Testis (tissue), 2 donors: ENCODE measurements at regions not wholly inside any gene's neighbourhood (a gene's known extent, or its start where the extent isn't known, plus 50 kb on each side); places are given as distances from the start of the nearest gene placed in this dataset.

Experiments
- DNase-seq: peaks from one replicate; pipeline ENCODE4 v3.0.0-alpha.2; 2019
- H3K27ac ChIP-seq, 2 donors: fragments of 200-600 bp; sonication (generic); one replicate each; pipeline ENCODE4 v1.5.1; 2019
- H3K27me3 ChIP-seq: fragments of 200-600 bp; sonication (generic); one replicate; pipeline ENCODE4 v1.5.1; 2019
- H3K36me3 ChIP-seq: fragments of 200-600 bp; sonication (generic); one replicate; pipeline ENCODE4 v1.5.1; 2017; ENCODE audit warnings: low read depth; ENCODE audit errors: missing control alignments
- H3K4me1 ChIP-seq: fragments of 200-600 bp; sonication (generic); one replicate; pipeline ENCODE4 v1.5.1; 2019
- H3K4me3 ChIP-seq, 2 donors: fragments of 200-600 bp; sonication (generic); one replicate each; pipeline ENCODE4 v1.5.1; 2017 to 2019
- H3K9me3 ChIP-seq: fragments of 200-600 bp; sonication (generic); one replicate; pipeline ENCODE4 v1.5.1; 2017
- CTCF ChIP-seq, 3 experiments: fragments of 450-650 bp in 2 of 3; fragments of 200-600 bp in 1 of 3; sonication (generic) in 1 of 3; IDR thresholded peaks; one replicate each; pipeline ENCODE4 v1.5.1; 2016 to 2019; ENCODE audit warnings: antibody characterized with exemption in 3 of 3, mild to moderate bottlenecking in 2 of 3, moderate library complexity in 1 of 3
- POLR2A ChIP-seq: fragments of 450-650 bp; IDR thresholded peaks from one replicate; pipeline ENCODE4 v1.6.1; 2017; ENCODE audit warnings: antibody characterized with exemption, mild to moderate bottlenecking, moderate library complexity
- WGBS, 2 donors: methylation state at CpG; one replicate each; pipeline ENCODE4 v1.1.5; 2018; 5-methylcytosine and 5-hydroxymethylcytosine counted together
- intact Hi-C: fragments of 100-400 bp; cut with DNase I; formaldehyde crosslinking; loops from one replicate; pipeline ENCODE4 v1.15.1; 2023; ENCODE audit warnings: low total_unique reads

DNA sequence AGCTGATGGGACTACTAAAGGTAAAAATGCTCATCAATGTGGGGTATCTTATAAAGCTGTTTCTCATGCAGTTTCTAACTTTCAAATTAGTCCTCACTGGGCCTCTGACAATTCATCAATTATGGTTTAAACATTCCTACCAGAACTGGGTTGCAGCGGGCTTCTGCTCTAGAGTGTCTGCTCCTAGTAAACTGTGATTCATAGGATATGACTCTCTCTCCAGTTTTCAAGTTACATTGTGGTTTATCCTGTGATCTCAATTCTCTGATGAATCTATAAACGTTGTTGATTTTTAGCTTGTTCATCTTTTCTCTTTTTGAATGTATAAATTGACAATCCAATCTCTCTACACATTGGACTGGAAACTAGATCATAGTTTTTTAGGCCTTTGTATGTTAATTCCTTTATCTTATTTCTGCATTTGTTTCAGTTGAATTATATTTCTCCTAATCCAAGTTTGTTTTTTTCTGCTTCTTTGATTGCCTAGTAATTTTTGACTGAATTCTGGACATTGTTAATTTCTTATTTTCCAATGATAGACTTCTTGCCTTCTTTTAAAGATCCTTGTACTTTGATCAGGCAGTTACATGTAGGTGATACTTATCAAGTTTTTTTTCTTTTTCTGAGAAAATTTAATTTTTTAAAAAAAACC is 822.6 kb downstream of the TLE1 start:
- DNase-seq, result no peak
- Histone ChIP-seq H3K36me3 (no peaks in the 10 kb centered on the region), H3K27me3 (no peaks in the 10 kb centered on the region), H3K27ac (no peak overlapping the region), H3K9me3 (no peaks in the 10 kb centered on the region), H3K4me3 (no peak overlapping the region), H3K4me1 (no peaks in the 10 kb centered on the region)
- 94% methylated on average over 2 of the region's 2 CpGs for WGBS, 2 donors
- intact Hi-C loops, result no loop called here
- TF ChIP-seq CTCF (IDR thresholded peaks at IDR 0.05), result no peak
- TF ChIP-seq POLR2A, result no peak

DNA sequence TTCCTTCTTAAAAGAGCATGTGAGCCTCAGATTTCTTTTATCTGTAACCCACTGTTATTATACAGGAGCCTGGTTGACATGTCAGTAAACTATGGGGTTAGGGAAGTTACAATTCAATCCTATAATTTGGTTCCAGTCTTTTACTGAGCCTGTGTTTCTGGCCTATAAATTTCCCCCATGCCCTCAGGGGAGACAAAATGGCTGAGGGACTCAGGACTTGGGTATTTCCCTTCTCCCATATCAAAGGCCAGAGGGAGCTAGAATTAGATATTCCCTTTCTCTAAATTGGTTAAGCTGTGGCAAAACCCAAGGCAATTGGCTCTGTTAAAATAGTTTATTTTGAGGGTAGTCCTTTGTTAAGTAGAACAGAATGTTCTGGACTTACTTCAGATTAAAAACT is 823.2 kb downstream of the TLE1 start:
- H3K36me3 ChIP-seq, result no peaks in the 10 kb centered on the region
- TF ChIP-seq CTCF (IDR thresholded peaks at IDR 0.05) (no peak), POLR2A (no peak)
- H3K4me3 ChIP-seq, result no peak overlapping the region
- intact Hi-C loops, result no loop called here
- H3K4me1 ChIP-seq, result no peaks in the 10 kb centered on the region
- no peaks in the 10 kb centered on the region for H3K27me3 ChIP-seq
- DNase-seq, result no peak
- H3K9me3 ChIP-seq, result no peaks in the 10 kb centered on the region
- H3K27ac ChIP-seq, result no peak overlapping the region

DNA sequence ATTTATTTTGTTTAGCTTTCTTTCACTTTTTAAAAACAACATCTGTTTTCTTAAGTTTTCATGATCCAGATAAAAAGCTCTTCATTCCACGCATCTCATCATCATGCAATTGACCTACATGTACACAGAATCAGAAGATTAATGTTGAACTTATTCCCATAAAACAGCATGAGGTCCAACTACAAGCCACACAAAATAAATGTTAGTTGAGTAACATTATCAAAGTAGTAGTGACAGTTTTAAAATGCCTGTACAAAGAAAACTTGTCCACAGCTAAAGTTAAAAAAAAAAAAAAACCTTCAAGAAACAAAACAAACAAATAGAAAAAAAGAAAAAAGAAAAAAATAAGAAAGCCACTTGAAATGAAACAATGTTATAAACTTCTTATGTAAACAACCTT is 846.3 kb downstream of the TLE1 start:
- intact Hi-C loops, result no loop called here
- Histone ChIP-seq H3K4me1 (no peaks in the 10 kb centered on the region), H3K4me3 (no peak overlapping the region), H3K27ac (no peak overlapping the region), H3K27me3 (no peaks in the 10 kb centered on the region), H3K9me3 (no peaks in the 10 kb centered on the region), H3K36me3 (no peaks in the 10 kb centered on the region)
- DNase-seq, result no peak
- 47 to 53% methylated on average over 1 of the region's 1 CpG for WGBS, 2 donors
- TF ChIP-seq CTCF (IDR thresholded peaks at IDR 0.05) (no peak), POLR2A (no peak)

DNA sequence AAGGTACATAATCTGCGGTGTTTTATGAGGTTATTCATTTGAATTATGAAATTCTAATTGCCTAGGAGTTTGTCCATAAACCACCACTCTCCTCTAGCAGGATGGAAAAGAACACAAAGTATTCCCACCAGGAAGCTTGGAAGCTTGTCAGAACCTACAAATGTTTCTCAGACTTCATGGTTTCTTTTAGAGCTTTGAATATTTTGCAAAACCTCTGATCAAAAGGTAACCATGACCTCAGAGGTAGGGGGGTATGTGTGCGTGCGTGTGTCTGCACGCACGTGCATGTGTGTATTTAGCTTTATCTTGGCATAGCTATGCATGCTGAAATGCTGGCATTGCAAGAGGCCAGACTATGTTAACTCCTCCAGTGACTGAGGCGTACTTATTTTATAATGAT is 847.0 kb downstream of the TLE1 start:
- no peak for DNase-seq
- 42 to 58% methylated on average over 6 of the region's 6 CpGs for whole genome bisulfite sequencing, 2 donors
- TF ChIP-seq POLR2A, result no peak
- TF ChIP-seq CTCF (IDR thresholded peaks at IDR 0.05), result no peak
- Histone ChIP-seq H3K27ac (peak overlapping the region in 1 of 2 donors; percentile 48), H3K27me3 (no peaks in the 10 kb centered on the region), H3K9me3 (no peaks in the 10 kb centered on the region), H3K4me3 (no peak overlapping the region), H3K36me3 (no peaks in the 10 kb centered on the region), H3K4me1 (no peaks in the 10 kb centered on the region)
- intact Hi-C loops, result no loop called here

GRCh38 chr9:80841888-80842287 is 847.5 kb downstream of the TLE1 start:
- intact Hi-C loops, result no loop called here
- Histone ChIP-seq H3K36me3 (no peaks in the 10 kb centered on the region), H3K4me1 (no peaks in the 10 kb centered on the region), H3K4me3 (no peak overlapping the region), H3K27me3 (no peaks in the 10 kb centered on the region), H3K9me3 (no peaks in the 10 kb centered on the region), H3K27ac (peak overlapping the region in 1 of 2 donors; percentile 48)
- TF ChIP-seq POLR2A (no peak), CTCF (IDR thresholded peaks at IDR 0.05) (no peak)
- 39 to 53% methylated on average over 3 of the region's 3 CpGs for WGBS, 2 donors
- DNase-seq, result no peak
